ENCODE measurements at regions not wholly inside any gene's neighbourhood (a gene's known extent, or its start where the extent isn't known, plus 50 kb on each side); places are given as distances from the start of the nearest gene placed in this dataset.

DNA sequence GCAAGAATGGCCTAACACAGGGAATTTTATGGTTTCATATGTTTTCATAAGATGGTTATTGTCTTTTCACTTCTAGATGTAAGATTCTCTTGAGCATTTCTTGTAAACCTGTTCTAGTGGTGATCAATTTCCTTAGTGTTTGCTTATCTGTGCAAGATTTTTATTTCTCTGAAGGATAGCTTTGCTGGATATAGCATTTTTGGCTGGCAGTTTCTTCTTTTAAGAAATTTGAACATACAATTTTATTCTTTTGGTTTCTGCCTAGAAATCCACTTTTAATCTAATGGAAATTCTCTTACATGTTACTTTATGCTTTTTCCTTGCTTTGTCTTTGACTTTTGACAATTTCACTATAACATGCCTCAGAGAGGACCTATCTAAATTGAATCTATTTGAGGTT, 276.5 kb upstream of the SFRP2 start:
- TF ChIP-seq CREM (IDR thresholded peaks at IDR 0.05; ENCODE audit: low read depth) (no peak), CHD2 (IDR thresholded peaks at IDR 0.05; ENCODE audit: borderline replicate concordance, low read depth, low read length) (no peak), POLR2A (IDR thresholded peaks at IDR 0.05; ENCODE audit: low read depth, low read length) (no peak), RCOR1 (conservative IDR thresholded peaks at IDR 0.05; ENCODE audit: low read depth, low read length) (no peak), SIN3A (IDR thresholded peaks at IDR 0.05; ENCODE audit: low read depth, low read length) (no peak), JUNB (IDR thresholded peaks at IDR 0.05) (no peak), EZH2 (IDR thresholded peaks at IDR 0.05; ENCODE audit: borderline replicate concordance, control insufficient read depth, low read depth, low read length) (no peak), SPI1 (IDR thresholded peaks at IDR 0.05; ENCODE audit: borderline replicate concordance, insufficient read depth, low read depth, low read length) (no peak), NR2C2 (IDR thresholded peaks at IDR 0.05; ENCODE audit: borderline replicate concordance, control insufficient read depth, insufficient read length, low read depth) (no peak), EP300 (IDR thresholded peaks at IDR 0.05; ENCODE audit: borderline replicate concordance in 1 of 2, control insufficient read depth in 1 of 2, low read depth in 2 of 2, low read length in 2 of 2) (no peak), DPF2 (IDR thresholded peaks at IDR 0.05) (no peak), TCF12 (IDR thresholded peaks at IDR 0.05; ENCODE audit: low read depth, low read length) (no peak)
- TF ChIP-seq, protein P1, sequence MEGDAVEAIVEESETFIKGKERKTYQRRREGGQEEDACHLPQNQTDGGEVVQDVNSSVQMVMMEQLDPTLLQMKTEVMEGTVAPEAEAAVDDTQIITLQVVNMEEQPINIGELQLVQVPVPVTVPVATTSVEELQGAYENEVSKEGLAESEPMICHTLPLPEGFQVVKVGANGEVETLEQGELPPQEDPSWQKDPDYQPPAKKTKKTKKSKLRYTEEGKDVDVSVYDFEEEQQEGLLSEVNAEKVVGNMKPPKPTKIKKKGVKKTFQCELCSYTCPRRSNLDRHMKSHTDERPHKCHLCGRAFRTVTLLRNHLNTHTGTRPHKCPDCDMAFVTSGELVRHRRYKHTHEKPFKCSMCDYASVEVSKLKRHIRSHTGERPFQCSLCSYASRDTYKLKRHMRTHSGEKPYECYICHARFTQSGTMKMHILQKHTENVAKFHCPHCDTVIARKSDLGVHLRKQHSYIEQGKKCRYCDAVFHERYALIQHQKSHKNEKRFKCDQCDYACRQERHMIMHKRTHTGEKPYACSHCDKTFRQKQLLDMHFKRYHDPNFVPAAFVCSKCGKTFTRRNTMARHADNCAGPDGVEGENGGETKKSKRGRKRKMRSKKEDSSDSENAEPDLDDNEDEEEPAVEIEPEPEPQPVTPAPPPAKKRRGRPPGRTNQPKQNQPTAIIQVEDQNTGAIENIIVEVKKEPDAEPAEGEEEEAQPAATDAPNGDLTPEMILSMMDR (IDR thresholded peaks at IDR 0.05 in 2 of 3, conservative IDR thresholded peaks at IDR 0.05 in 1 of 3; ENCODE audit: control insufficient read depth in 2 of 3, extremely low read depth in 1 of 3, insufficient read depth in 1 of 3, low read depth in 3 of 3, low read length in 3 of 3), result no peak
- TF ChIP-seq, protein P2, sequence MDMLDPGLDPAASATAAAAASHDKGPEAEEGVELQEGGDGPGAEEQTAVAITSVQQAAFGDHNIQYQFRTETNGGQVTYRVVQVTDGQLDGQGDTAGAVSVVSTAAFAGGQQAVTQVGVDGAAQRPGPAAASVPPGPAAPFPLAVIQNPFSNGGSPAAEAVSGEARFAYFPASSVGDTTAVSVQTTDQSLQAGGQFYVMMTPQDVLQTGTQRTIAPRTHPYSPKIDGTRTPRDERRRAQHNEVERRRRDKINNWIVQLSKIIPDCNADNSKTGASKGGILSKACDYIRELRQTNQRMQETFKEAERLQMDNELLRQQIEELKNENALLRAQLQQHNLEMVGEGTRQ (IDR thresholded peaks at IDR 0.05; ENCODE audit: borderline replicate concordance, low read depth, low read length), result no peak
